SJSA1 (cell line): ENCODE measurements at regions not wholly inside any gene's neighbourhood (a gene's known extent, or its start where the extent isn't known, plus 50 kb on each side); places are given as distances from the start of the nearest gene placed in this dataset.
"Not testable (repeated sequence)": the region's sequence is repeated elsewhere in the genome, so short reads cannot be mapped to it uniquely, and the experiment has no call there.

Experiments
- DNase-seq, 2 experiments: peaks; one replicate each; pipeline ENCODE4 v3.0.0-alpha.2; 2015 to 2020; ENCODE audit warnings: low spot score in 2 of 2, low read depth in 1 of 2
- H3K27ac ChIP-seq: fragments of 250-450 bp; sonication (Bioruptor Pico); 2 replicates; pipeline ENCODE4 v1.5.1; 2020; ENCODE audit warnings: mild to moderate bottlenecking, moderate library complexity
- H3K27me3 ChIP-seq: fragments of 250-450 bp; sonication (Bioruptor Pico); replicated peaks from 2 replicates; pipeline ENCODE4 v1.5.1; 2020; ENCODE audit warnings: mild to moderate bottlenecking, moderate library complexity
- H3K36me3 ChIP-seq: fragments of 250-450 bp; sonication (Bioruptor Pico); 2 replicates; pipeline ENCODE4 v1.5.1; 2020; ENCODE audit warnings: mild to moderate bottlenecking
- H3K4me1 ChIP-seq: fragments of 250-450 bp; sonication (Bioruptor Pico); replicated peaks from 2 replicates; pipeline ENCODE4 v1.6.1; 2021; ENCODE audit warnings: mild to moderate bottlenecking
- H3K4me3 ChIP-seq: fragments of 250-450 bp; sonication (Bioruptor Pico); 2 replicates; pipeline ENCODE4 v1.5.1; 2020; ENCODE audit warnings: mild to moderate bottlenecking
- H3K9me3 ChIP-seq: fragments of 250-450 bp; sonication (Bioruptor Pico); replicated peaks from 2 replicates; pipeline ENCODE4 v1.5.1; 2020; ENCODE audit warnings: mild to moderate bottlenecking

GRCh38 chr2:236354056-236354940 lies 90.1 kb upstream of the ASB18 start:
- Histone ChIP-seq H3K4me1 (no peaks in the 10 kb centered on the region), H3K9me3 (no peaks in the 10 kb centered on the region), H3K27ac (no peak overlapping the region), H3K27me3 (no peaks in the 10 kb centered on the region), H3K4me3 (no peak overlapping the region), H3K36me3 (no peaks in the 10 kb centered on the region)
- peak in 1 of 2 experiments; percentile 34 for DNase-seq

DNA sequence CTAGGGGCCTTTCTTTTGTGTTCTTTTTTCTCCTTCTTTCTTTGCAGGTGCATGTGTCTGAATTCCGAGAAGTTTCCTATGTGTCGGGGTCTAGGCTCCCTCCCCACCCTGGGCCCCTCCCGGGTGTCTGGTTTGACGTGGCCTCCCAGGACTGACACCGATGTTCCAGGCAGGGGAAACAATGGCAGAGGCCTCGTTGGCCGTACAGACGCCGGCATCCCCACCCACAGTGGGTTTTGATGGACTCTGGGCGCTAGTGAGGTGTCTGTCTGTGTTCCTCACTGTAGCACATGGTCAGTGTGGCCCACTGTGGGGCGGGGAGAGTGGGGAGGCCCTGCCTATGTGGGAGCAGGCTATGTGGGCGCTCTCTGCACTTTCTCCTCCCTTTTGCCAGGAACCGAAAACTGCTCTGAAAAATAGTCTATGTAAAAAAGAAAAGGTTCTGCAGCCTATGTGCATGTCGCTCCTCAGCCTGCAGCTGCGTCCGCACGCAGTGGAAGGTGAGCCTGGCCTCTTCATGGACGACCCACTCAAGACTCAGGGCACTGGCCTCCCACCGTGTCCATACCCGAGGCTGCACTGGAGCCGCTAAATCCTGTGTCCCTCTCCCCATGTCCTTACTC lies 90.9 kb upstream of the ASB18 start:
- no peaks in the 10 kb centered on the region for H3K4me1 ChIP-seq
- peak in 1 of 2 experiments; percentile 36 for DNase-seq
- no peak overlapping the region for H3K27ac ChIP-seq
- H3K9me3 ChIP-seq, result no peaks in the 10 kb centered on the region
- no peaks in the 10 kb centered on the region for H3K27me3 ChIP-seq
- no peaks in the 10 kb centered on the region for H3K36me3 ChIP-seq
- no peak overlapping the region for H3K4me3 ChIP-seq

GRCh38 chr2:236355911-236356310 lies 91.7 kb upstream of the ASB18 start:
- Histone ChIP-seq H3K36me3 (no peaks in the 10 kb centered on the region), H3K9me3 (no peaks in the 10 kb centered on the region), H3K27ac (no peak overlapping the region), H3K4me1 (no peaks in the 10 kb centered on the region), H3K4me3 (no peak overlapping the region), H3K27me3 (no peaks in the 10 kb centered on the region)
- peak in 1 of 2 experiments; percentile 21 for DNase-seq

GRCh38 chr2:236356321-236356720 lies 92.1 kb upstream of the ASB18 start:
- peak in 1 of 2 experiments; percentile 28 for DNase-seq
- not testable (repeated sequence) for H3K4me1 ChIP-seq, H3K27ac ChIP-seq, H3K27me3 ChIP-seq, H3K36me3 ChIP-seq, H3K4me3 ChIP-seq, H3K9me3 ChIP-seq

DNA sequence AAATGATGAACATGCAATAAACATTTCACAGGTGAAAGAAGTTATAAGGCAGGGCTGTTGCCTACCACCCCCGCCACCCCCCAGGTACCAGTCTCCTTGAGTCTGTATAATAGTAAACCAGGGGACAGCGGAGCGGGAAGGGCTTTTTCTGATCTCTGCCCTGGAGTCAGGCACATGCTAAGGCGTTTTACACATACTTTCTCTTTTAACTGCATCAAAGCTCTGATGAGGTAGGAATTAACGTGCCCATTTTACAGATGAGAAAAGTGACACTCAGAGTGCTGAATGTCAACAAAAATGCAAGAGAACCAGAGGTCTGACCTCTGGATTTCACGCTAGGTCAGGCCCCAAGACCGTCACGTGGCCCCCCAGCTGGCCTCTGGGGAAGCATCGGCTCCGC lies 94.3 kb upstream of the ASB18 start:
- not testable (repeated sequence) for H3K9me3 ChIP-seq, H3K27ac ChIP-seq, H3K4me3 ChIP-seq, H3K27me3 ChIP-seq, H3K4me1 ChIP-seq, DNase-seq, H3K36me3 ChIP-seq

DNA sequence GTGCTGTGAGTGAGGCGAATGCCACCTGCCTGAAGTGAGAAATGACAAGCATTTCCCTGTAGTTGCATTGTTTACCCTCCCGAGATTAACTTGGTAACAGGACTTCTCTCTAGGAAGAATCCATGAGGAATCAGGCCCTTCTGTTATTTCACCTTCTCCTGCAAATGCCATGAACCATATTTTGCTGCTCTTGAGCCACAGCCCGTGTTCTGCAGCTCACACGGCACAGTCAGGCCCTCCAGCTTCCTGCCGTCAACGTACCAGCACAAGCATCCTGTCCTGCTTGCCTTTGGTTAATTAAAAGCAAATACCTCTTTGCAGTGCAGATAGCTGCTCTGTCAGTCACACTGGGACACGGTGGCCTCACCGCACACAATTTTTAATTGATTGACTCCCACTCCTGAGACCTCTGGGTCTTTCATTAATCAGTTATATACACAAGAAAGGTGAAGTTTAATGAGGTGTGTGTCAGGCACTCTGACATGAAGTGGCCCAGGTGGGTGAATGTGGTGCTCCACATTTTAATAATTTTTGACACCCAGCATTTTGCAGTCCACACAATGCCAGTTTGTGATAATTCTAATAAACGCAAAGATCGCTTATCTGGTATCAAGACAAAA lies 95.3 kb upstream of the ASB18 start:
- no peaks in the 10 kb centered on the region for H3K9me3 ChIP-seq
- H3K27ac ChIP-seq, result no peak overlapping the region
- no peaks in the 10 kb centered on the region for H3K27me3 ChIP-seq
- no peaks in the 10 kb centered on the region for H3K36me3 ChIP-seq
- no peaks in the 10 kb centered on the region for H3K4me1 ChIP-seq
- H3K4me3 ChIP-seq, result no peak overlapping the region
- DNase-seq, result peak in 1 of 2 experiments; percentile 5

- Histone ChIP-seq H3K36me3 (no peaks in the 10 kb centered on the region), H3K27ac (no peak overlapping the region), H3K27me3 (no peaks in the 10 kb centered on the region), H3K4me3 (no peak overlapping the region), H3K9me3 (no peaks in the 10 kb centered on the region), H3K4me1 (no peaks in the 10 kb centered on the region)
- peak in 1 of 2 experiments; percentile 3 for DNase-seq
Observed at GRCh38 chr2:236360496-236360895, 96.3 kb upstream of the ASB18 start.

DNA sequence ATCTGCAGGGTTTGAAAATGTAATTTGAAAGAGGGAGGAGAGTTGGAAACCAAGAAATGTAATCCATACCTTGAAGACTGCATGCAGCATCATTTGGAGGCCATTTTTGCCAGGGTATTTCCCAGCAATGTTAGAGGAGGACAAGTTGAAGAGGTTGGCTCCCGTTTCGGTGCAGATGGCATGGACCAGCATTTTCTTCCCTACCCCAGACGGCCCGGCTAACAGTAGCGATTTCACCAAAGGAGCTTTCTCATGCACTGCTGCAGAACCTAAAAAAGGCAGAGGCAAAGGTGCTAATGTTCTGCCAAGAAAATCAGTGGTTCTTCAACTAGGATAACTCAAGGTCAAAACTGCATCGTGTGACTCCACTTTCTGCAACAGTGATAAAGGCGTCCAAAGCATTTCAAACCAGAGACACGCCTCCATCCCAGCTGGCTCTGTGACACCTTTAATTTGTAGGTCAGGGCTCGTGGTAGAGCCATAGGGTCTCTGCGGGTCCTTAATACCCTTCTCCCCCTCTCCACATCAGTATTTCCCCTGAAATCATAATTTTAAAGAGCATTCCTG lies 99.6 kb upstream of the ASB18 start:
- Histone ChIP-seq H3K4me3 (no peak overlapping the region), H3K27me3 (0 out of 2 replicates have a peak, but pooled peaks cover 4% of the 10 kb centered on the region), H3K36me3 (no peaks in the 10 kb centered on the region), H3K27ac (no peak overlapping the region), H3K4me1 (no peaks in the 10 kb centered on the region), H3K9me3 (no peaks in the 10 kb centered on the region)
- peak in 1 of 2 experiments; percentile 33 for DNase-seq

DNA sequence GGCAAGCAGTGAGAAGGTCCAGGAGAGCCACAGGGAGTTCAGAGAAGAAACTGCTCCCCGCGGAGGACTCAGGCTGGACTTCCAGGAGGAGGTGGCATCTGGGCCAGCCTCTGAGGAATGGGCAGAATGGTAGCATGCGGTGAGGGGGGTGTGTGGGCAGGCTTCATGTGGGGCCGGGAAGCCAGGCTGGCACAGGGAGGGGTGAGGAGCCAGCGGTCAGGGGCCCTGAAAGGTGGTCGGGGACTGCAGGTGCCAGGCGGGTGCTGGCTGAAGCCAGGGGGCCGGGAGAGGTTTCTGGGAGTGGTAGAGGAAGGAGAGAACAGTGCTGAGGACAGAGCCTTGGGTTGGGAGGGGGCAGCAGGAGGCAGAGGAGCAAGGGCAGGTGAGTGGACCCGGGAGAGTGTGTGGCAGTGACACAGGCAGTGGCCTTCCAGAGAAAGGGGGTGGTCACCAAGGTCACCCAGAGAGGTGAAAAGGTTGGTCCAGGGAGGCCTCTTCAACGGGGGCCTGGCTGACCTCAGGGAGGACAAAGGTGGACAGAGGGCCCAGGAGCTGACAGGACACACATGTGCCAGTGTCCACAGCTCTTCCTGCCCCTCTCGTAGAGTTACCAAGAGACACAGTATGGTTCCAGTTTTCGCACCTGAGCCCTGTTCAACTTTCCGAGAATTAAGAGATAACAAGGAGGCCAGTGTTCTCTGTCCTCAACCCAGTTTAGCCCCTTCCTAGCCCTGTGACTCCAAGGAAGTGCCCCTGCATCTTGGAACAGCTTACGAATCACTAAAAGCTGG lies 101.2 kb upstream of the ASB18 start:
- no peaks in the 10 kb centered on the region for H3K36me3 ChIP-seq
- peak in 1 of 2 experiments; percentile 33 for DNase-seq
- H3K27me3 ChIP-seq, result peaks cover 15% of the 10 kb centered on the region
- H3K4me3 ChIP-seq, result no peak overlapping the region
- no peaks in the 10 kb centered on the region for H3K9me3 ChIP-seq
- H3K4me1 ChIP-seq, result no peaks in the 10 kb centered on the region; the same call in 1 of the 2 replicates
- no peak overlapping the region for H3K27ac ChIP-seq

GRCh38 chr2:236366049-236366387 lies 101.8 kb upstream of the ASB18 start:
- Histone ChIP-seq H3K9me3 (no peaks in the 10 kb centered on the region), H3K36me3 (no peaks in the 10 kb centered on the region)

GRCh38 chr2:236366397-236366796 lies 102.2 kb upstream of the ASB18 start:
- Histone ChIP-seq H3K4me3 (no peak overlapping the region), H3K36me3 (no peaks in the 10 kb centered on the region), H3K27ac (no peak overlapping the region), H3K27me3 (peaks cover 15% of the 10 kb centered on the region), H3K9me3 (no peaks in the 10 kb centered on the region), H3K4me1 (no peaks in the 10 kb centered on the region; the same call in 1 of the 2 replicates)
- DNase-seq, result peak in 1 of 2 experiments; percentile 20

More at GRCh38 chr2:236366049-236366387, 101.8 kb upstream of the ASB18 start:
- Histone ChIP-seq H3K4me3 (no peak overlapping the region), H3K27ac (no peak overlapping the region), H3K27me3 (peaks cover 15% of the 10 kb centered on the region), H3K4me1 (no peaks in the 10 kb centered on the region; the same call in 1 of the 2 replicates)
- DNase-seq, result peak in 1 of 2 experiments; percentile 28

DNA sequence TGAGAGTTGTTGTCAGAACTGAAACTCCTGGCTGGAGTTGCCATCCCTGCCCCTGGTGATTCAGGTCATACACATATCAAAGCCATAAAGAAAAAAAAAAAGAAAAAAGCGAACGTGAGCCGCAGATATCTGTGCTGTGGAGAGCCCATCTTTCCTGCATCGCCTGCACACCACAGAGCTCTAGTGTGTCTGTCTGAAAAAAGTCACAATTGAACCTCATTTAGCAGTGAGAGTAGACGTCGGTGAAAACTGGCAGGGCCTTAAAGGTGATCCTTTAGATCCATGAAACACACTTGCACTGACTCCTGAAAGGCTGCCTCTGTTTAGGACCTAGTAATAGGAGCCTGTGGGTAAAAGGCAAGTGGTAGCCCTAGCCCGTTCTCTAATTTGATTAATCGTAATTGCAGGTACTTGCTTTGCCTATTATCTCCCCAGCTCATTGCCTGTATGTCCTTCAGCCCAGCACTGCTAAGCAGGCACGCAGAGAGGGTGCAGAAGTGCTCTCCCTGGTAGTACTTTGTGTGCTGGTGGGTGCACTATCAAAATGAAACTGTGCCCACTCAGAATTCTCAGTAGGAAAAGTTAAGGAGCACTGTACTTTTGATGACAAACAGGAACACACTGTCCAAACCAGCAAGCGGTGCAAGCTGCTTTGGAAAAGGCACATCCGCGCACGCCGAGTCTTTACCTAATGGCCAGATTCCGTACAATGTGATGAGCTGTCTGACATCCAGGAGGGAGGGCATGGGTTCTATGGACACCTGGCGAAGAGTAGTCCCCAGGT lies 103.5 kb upstream of the ASB18 start:
- H3K4me3 ChIP-seq, result no peak overlapping the region
- no peak overlapping the region for H3K27ac ChIP-seq
- H3K36me3 ChIP-seq, result no peaks in the 10 kb centered on the region
- H3K9me3 ChIP-seq, result no peaks in the 10 kb centered on the region
- peaks cover 15% of the 10 kb centered on the region for H3K27me3 ChIP-seq
- H3K4me1 ChIP-seq, result no peaks in the 10 kb centered on the region; the same call in 1 of the 2 replicates
- DNase-seq, result peak in 1 of 2 experiments; percentile 18
